ENCODE measurements at regions not wholly inside any gene's neighbourhood (a gene's known extent, or its start where the extent isn't known, plus 50 kb on each side); places are given as distances from the start of the nearest gene placed in this dataset.

DNA sequence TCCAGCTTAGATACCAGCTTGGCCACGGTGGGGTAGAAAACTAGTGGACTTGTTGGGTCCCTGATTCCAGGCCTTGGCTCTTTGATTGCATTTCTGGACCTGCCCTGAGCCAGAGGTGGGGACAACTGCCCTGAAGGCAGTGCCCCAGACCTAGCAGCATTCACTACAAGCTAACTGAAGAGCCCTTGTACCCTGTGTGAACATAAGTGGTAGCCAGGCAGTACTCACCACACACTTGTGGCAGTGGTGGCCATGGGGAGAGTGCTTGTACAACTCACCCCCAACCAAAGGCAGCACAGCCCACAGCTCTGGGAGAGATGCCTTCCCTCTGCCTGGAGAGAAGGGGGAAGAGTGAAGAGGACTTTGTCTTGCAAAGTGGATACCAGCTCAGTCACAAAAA is 177.3 kb upstream of the NAALADL2 start:
- no peak for DNase-seq
- H3K9me3 ChIP-seq = no peaks in the 10 kb centered on the region
- H3K27ac ChIP-seq = no peak overlapping the region
- H3K36me3 ChIP-seq = no peaks in the 10 kb centered on the region
- no peak overlapping the region for H3K4me3 ChIP-seq
- no peaks in the 10 kb centered on the region for H3K27me3 ChIP-seq
- no peak for TF ChIP-seq POLR2A (IDR thresholded peaks at IDR 0.05)
- TF ChIP-seq, protein P1, sequence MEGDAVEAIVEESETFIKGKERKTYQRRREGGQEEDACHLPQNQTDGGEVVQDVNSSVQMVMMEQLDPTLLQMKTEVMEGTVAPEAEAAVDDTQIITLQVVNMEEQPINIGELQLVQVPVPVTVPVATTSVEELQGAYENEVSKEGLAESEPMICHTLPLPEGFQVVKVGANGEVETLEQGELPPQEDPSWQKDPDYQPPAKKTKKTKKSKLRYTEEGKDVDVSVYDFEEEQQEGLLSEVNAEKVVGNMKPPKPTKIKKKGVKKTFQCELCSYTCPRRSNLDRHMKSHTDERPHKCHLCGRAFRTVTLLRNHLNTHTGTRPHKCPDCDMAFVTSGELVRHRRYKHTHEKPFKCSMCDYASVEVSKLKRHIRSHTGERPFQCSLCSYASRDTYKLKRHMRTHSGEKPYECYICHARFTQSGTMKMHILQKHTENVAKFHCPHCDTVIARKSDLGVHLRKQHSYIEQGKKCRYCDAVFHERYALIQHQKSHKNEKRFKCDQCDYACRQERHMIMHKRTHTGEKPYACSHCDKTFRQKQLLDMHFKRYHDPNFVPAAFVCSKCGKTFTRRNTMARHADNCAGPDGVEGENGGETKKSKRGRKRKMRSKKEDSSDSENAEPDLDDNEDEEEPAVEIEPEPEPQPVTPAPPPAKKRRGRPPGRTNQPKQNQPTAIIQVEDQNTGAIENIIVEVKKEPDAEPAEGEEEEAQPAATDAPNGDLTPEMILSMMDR (IDR thresholded peaks at IDR 0.05) = no peak
- no peaks in the 10 kb centered on the region for H3K4me1 ChIP-seq
- intact Hi-C loops (cut with DNase I; ENCODE audit: low total_unique reads) = no loop called here

DNA sequence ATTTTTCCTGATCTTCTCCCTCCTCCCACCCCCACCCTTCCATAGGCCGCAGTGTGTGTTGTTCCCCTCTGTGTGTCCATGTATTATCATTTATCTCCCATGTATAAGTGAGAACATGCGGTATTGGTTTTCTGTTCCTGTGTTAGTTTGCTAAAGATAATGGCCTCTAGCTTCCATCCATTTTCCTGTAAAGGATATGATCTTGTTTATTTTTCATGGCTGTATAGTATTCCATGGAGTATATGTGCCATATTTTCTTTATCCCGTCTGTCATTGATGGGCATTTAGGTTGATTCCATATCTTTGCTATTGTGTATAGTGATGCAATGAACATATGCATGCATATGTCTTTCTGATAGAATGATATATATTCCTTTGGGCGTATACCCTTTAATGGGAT is 173.3 kb upstream of the NAALADL2 start:
- Histone ChIP-seq H3K4me3 (no peak overlapping the region), H3K27ac (no peak overlapping the region), H3K9me3 (no peaks in the 10 kb centered on the region), H3K27me3 (no peaks in the 10 kb centered on the region), H3K4me1 (no peaks in the 10 kb centered on the region), H3K36me3 (no peaks in the 10 kb centered on the region)
- TF ChIP-seq POLR2A (IDR thresholded peaks at IDR 0.05) = no peak
- TF ChIP-seq, protein P1 (IDR thresholded peaks at IDR 0.05) = no peak
- intact Hi-C loops (cut with DNase I; ENCODE audit: low total_unique reads) = no loop called here
- DNase-seq = no peak

DNA sequence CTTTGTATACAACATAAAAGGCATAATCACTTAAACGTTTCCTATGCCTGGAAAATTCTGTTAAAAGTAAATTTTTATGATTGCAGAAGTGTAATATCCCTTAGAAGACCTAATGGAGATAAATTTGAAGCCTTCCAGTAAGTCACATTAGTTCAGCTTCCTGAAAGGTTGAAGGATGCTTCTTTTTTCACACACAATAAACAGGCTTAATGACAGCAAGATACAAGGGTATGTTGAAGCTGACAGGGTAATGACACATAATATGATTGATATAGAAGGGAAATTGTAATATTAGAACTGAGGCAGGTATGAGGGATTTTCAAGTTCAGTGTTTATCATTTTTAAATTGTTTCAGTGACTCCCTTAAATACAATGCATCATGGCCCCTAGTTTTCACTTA is 161.8 kb upstream of the NAALADL2 start:
- intact Hi-C loops (cut with DNase I; ENCODE audit: low total_unique reads) = no loop called here

DNA sequence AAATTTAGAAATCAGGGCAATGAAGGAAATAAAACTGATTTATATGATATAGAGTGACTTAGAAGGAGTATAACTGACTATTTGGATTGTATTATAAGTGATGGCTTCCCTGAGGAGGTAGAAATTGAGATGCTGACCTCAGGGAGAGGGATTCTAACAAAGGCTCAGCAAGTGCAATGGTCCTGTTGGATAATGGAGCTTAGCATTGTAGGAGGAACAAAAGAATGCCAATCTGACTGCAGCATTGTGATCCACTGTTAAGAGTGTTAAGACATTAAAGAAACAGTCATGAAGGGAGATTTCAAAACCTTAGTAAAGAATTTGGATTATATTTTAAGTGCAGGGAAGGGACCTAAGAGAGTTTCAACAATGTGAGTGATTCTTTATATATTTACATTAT is 158.4 kb upstream of the NAALADL2 start:
- TF ChIP-seq, protein P1 (IDR thresholded peaks at IDR 0.05) = no peak
- TF ChIP-seq POLR2A (IDR thresholded peaks at IDR 0.05) = no peak
- H3K4me1 ChIP-seq = no peaks in the 10 kb centered on the region
- no peaks in the 10 kb centered on the region for H3K36me3 ChIP-seq
- intact Hi-C loops (cut with DNase I; ENCODE audit: low total_unique reads) = no loop called here
- H3K27ac ChIP-seq = no peak overlapping the region
- no peak overlapping the region for H3K4me3 ChIP-seq
- H3K27me3 ChIP-seq = no peaks in the 10 kb centered on the region
- DNase-seq = no peak
- H3K9me3 ChIP-seq = no peaks in the 10 kb centered on the region

More for the DNA sequence above, 161.8 kb upstream of the NAALADL2 start:
- no peak for DNase-seq
- Histone ChIP-seq H3K36me3 (no peaks in the 10 kb centered on the region), H3K27me3 (no peaks in the 10 kb centered on the region), H3K4me3 (no peak overlapping the region), H3K27ac (no peak overlapping the region), H3K4me1 (no peaks in the 10 kb centered on the region), H3K9me3 (no peaks in the 10 kb centered on the region)
- TF ChIP-seq POLR2A (IDR thresholded peaks at IDR 0.05) = no peak
- TF ChIP-seq, protein P1 (IDR thresholded peaks at IDR 0.05) = no peak

DNA sequence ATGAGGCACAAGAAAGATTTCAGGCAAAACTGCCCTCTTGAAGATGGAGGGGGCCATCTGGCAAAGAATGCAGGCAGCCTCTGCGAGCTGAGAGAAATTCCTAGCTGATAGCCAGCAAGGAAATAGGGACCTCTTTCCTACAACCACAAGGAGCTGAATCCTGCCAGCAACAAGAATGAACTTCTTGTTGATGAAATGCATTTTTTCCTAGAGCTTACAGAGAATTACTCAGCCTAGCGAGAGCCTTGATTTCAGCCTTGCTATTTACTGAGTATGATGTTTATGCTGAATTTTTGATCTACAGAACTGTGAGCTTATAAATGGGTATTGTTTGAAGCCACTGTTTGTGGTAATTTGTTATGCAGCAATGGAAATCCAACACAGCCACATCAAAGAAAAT is 148.5 kb upstream of the NAALADL2 start:
- H3K27ac ChIP-seq = no peak overlapping the region
- no peak for DNase-seq
- intact Hi-C loops (cut with DNase I; ENCODE audit: low total_unique reads) = no loop called here
- no peaks in the 10 kb centered on the region for H3K36me3 ChIP-seq
- no peak for TF ChIP-seq POLR2A (IDR thresholded peaks at IDR 0.05)
- TF ChIP-seq, protein P1 (IDR thresholded peaks at IDR 0.05) = no peak
- no peaks in the 10 kb centered on the region for H3K4me1 ChIP-seq
- H3K4me3 ChIP-seq = no peak overlapping the region
- no peaks in the 10 kb centered on the region for H3K27me3 ChIP-seq
- no peaks in the 10 kb centered on the region for H3K9me3 ChIP-seq
